ENCODE measurements at regions not wholly inside any gene's neighbourhood (a gene's known extent, or its start where the extent isn't known, plus 50 kb on each side); places are given as distances from the start of the nearest gene placed in this dataset.

GRCh38 chr4:37533286-37534033, 152.7 kb downstream of the RELL1 start:
- Histone ChIP-seq H3K79me1 (ENCODE audit: low read depth, low read length) (no peaks in the 10 kb centered on the region), H4K91ac (replicated peaks; ENCODE audit: insufficient read length, low read length) (no peak overlapping the region), H4K20me1 (replicated peaks in 1 of 2; ENCODE audit: control insufficient read depth in 1 of 2, insufficient read depth in 2 of 2, low read length in 2 of 2) (no peaks in the 10 kb centered on the region), H2AFZ (ENCODE audit: low read length) (no peak overlapping the region), H3K27me3 (replicated peaks in 1 of 4; ENCODE audit: control insufficient read depth in 3 of 4, extremely low read depth in 1 of 4, insufficient read depth in 3 of 4, low read length in 3 of 4) (no peaks in the 10 kb centered on the region), H3K23me2 (ENCODE audit: low read depth, low read length) (peaks cover 2% of the 10 kb centered on the region; the same call in 1 of the 2 replicates), H3K4ac (replicated peaks; ENCODE audit: insufficient read length, low read depth, low read length) (no peak overlapping the region), H3K9ac (replicated peaks in 1 of 4; ENCODE audit: extremely low read depth in 1 of 4, low read depth in 3 of 4, low read length in 3 of 4) (no peak overlapping the region), H4K5ac (ENCODE audit: insufficient read length, low read depth, low read length) (no peak overlapping the region), H2BK5ac (ENCODE audit: low read depth, low read length) (no peak overlapping the region), H2BK20ac (ENCODE audit: low read length) (no peak overlapping the region), H3K4me3 (ENCODE audit: extremely low read depth in 1 of 4, insufficient read depth in 2 of 4, low read depth in 3 of 4, low read length in 4 of 4) (no peak overlapping the region), H3K4me1 (replicated peaks in 1 of 4; ENCODE audit: control insufficient read depth in 3 of 4, insufficient read depth in 4 of 4, low read length in 3 of 4) (no peaks in the 10 kb centered on the region), H3K4me2 (ENCODE audit: insufficient read depth in 1 of 2, low read depth in 2 of 2, low read length in 2 of 2) (no peak overlapping the region), H3K36me3 (ENCODE audit: control insufficient read depth in 2 of 4, insufficient read depth in 4 of 4, low read length in 3 of 4) (no peaks in the 10 kb centered on the region), H3K18ac (ENCODE audit: extremely low read depth, low read length) (no peak overlapping the region), H2BK12ac (ENCODE audit: low read depth, low read length) (no peak overlapping the region), H2BK15ac (ENCODE audit: low read length) (no peak overlapping the region), H4K8ac (ENCODE audit: extremely low read depth, insufficient read depth, low read length) (no peak overlapping the region), H3K9me3 (ENCODE audit: insufficient read depth in 2 of 2, low read depth in 1 of 2, low read length in 1 of 2) (no peaks in the 10 kb centered on the region), H2BK120ac (replicated peaks; ENCODE audit: low read depth, low read length) (no peak overlapping the region), H2AK5ac (ENCODE audit: low read depth, low read length) (no peak overlapping the region), H3K56ac (replicated peaks; ENCODE audit: insufficient read length, low read depth, low read length) (no peak overlapping the region), H3K27ac (ENCODE audit: low read depth, low read length) (no peak overlapping the region), H3K79me2 (ENCODE audit: control insufficient read depth in 1 of 2, insufficient read depth in 2 of 2, low read length in 2 of 2) (no peaks in the 10 kb centered on the region), H3K23ac (ENCODE audit: insufficient read length) (no peak overlapping the region), H3K14ac (ENCODE audit: insufficient read length) (no peak overlapping the region)
- DNase-seq (ENCODE audit: low read depth in 1 of 2, low spot score in 2 of 2): no peak
- WGBS, 2 experiments (ENCODE audit: extremely low coverage in 1 of 2, insufficient coverage in 1 of 2, insufficient read length in 1 of 2, insufficient replicate concordance in 2 of 2, low coverage in 1 of 2, low lambda C conversion rate in 2 of 2, missing lambda C conversion rate in 1 of 2): 89% methylated on average over 6 of the region's 6 CpGs; no CpG with 5 or more reads in 1 of the 2 experiments
- TF ChIP-seq GTF2F1 (IDR thresholded peaks at IDR 0.05; ENCODE audit: borderline replicate concordance, low read depth, low read length): no peak
- no peak for TF ChIP-seq PHF8 (conservative IDR thresholded peaks at IDR 0.05; ENCODE audit: low read depth, low read length)
- no peak for TF ChIP-seq SP2 (IDR thresholded peaks at IDR 0.05; ENCODE audit: low read length)
- 0 out of 2 replicates have a peak, but pooled peaks have one; percentile 3 for TF ChIP-seq MAFK (IDR thresholded peaks at IDR 0.05; ENCODE audit: low read depth, low read length)
- FAIRE-seq: no peak
- ChIA-PET POLR2A (ENCODE audit: partially characterized antibody) (no interaction called here), CTCF (ENCODE audit: partially characterized antibody) (interaction anchor here (0.8 to 1.3 kb wide), 3 partner anchors 9 to 37 kb away, joined by 3 to 5 read pairs (median 3); no protein-coding TSS in a partner anchor)

Measured in H1 (cell line).